ENCODE measurements at regions not wholly inside any gene's neighbourhood (a gene's known extent, or its start where the extent isn't known, plus 50 kb on each side); places are given as distances from the start of the nearest gene placed in this dataset.

DNA sequence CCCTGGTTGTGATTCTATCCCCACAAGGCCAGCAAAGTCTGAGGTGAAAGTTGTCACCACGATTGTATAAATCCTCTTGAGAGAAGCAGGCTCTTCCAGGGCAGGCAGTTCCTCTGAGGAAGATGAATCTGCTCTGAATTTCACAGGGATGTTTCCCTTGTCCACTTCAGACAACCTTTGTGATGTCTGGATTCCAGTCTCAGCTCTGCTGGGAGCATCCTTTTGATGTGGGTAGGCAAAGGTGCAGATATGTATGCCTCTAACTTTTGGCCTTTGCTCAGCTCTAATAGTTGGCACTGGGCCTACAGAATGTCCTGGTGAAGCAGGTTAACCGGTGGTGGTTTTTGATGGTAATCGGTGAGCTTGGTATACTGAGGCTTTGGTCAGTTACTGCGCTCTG is 50.6 kb upstream of the WDR1 start:
- ATAC-seq (replicated peaks in 1 of 4) (no peak), DNase-seq (no peak)
- Histone ChIP-seq H3K9me3 (no peaks in the 10 kb centered on the region), H3K27ac (ENCODE audit: low read length) (no peak overlapping the region), H3K4me3 (ENCODE audit: control insufficient read depth in 1 of 2, extremely low read depth in 1 of 2, low read length in 1 of 2) (no peak overlapping the region), H3K27me3 (replicated peaks in 1 of 2; ENCODE audit: control insufficient read depth in 2 of 2, extremely low read depth in 1 of 2, insufficient read depth in 2 of 2, low read length in 1 of 2) (no peaks in the 10 kb centered on the region), H3K4me1 (ENCODE audit: control insufficient read depth in 1 of 2, extremely low read depth in 1 of 2, insufficient read depth in 2 of 2, low read length in 2 of 2) (peaks cover 0 to 3% of the 10 kb centered on the region in 2 experiments), H3K36me3 (ENCODE audit: control insufficient read depth in 2 of 2, extremely low read depth in 1 of 2, insufficient read depth in 1 of 2, low read length in 1 of 2) (no peaks in the 10 kb centered on the region)
- CTCF ChIA-PET = no interaction called here
- peaks cover 6 to 10% (median 7%) of the 10 kb centered on the region in 3 donors for H3K4me1 Mint-ChIP-seq
- H3K4me3 Mint-ChIP-seq = no peak overlapping the region
- POLR2A ChIA-PET = no interaction called here
- no peaks in the 10 kb centered on the region for H3K36me3 Mint-ChIP-seq
- no CpG with 5 or more reads among the region's 4 CpGs for WGBS (ENCODE audit: insufficient coverage)
- H3K9me3 Mint-ChIP-seq = no peaks in the 10 kb centered on the region
- H3K27me3 Mint-ChIP-seq = no peaks in the 10 kb centered on the region
- H3K27ac Mint-ChIP-seq = no peak overlapping the region
